K562 (cell line): ENCODE measurements at regions not wholly inside any gene's neighbourhood (a gene's known extent, or its start where the extent isn't known, plus 50 kb on each side); places are given as distances from the start of the nearest gene placed in this dataset.
A peak's percentile ranks its signal among the peaks of the same experiment; 100 is the strongest.

Experiments
- CBFB ChIP-seq: sonication (generic); formaldehyde crosslinking; IDR thresholded peaks from 2 replicates; pipeline ENCODE4 v1.4.0; 2020; ENCODE audit warnings: mild to moderate bottlenecking, missing genetic modification reagents
- DMBX1 ChIP-seq: fragments of 250-450 bp; sonication (Bioruptor Pico); IDR thresholded peaks from 2 replicates; pipeline ENCODE4 v1.8.0; 2022; ENCODE audit warnings: inconsistent platforms, mild to moderate bottlenecking, moderate library complexity, borderline replicate concordance
- MAX ChIP-seq: sonication (generic); formaldehyde crosslinking; IDR thresholded peaks from 2 replicates; pipeline ENCODE4 v1.9.0; 2022; ENCODE audit warnings: mild to moderate bottlenecking, missing genetic modification reagents
- NR2F6 ChIP-seq: fragments of 450-650 bp; formaldehyde crosslinking; IDR thresholded peaks from 2 replicates; pipeline ENCODE4 v1.4.0; 2020; ENCODE audit warnings: mild to moderate bottlenecking
- RAD21 ChIP-seq, 2 experiments: fragments of 250-450 bp in 1 of 2; fragments of 450-650 bp in 1 of 2; sonication (Bioruptor Pico) in 1 of 2; formaldehyde crosslinking in 1 of 2; IDR thresholded peaks in 1 of 2; conservative IDR thresholded peaks in 1 of 2; 2 replicates each; pipeline versions ENCODE4 v1.4.0 to v1.8.0; 2020 to 2022; ENCODE audit warnings: mild to moderate bottlenecking in 2 of 2, moderate library complexity in 1 of 2
- SMARCA4 ChIP-seq: fragments of 450-650 bp; IDR thresholded peaks from 2 replicates; pipeline ENCODE4 v1.6.1; 2016
- SREBF1 ChIP-seq: fragments of 150-350 bp; IDR thresholded peaks from 2 replicates; pipeline ENCODE4 v1.6.1; 2014; ENCODE audit warnings: antibody characterized with exemption, low read depth, low read length, borderline replicate concordance
- SRF ChIP-seq, 2 experiments: fragments of 250-450, 450-650 bp in 1 of 2; sonication (Bioruptor Pico) in 1 of 2; sonication (generic) in 1 of 2; formaldehyde crosslinking; IDR thresholded peaks; 2 replicates each; pipeline versions ENCODE4 v1.5.0 to v1.5.1; 2020 to 2022; ENCODE audit warnings: mild to moderate bottlenecking in 1 of 2, missing genetic modification reagents in 1 of 2
- ZNF436 ChIP-seq: fragments of 250-450, 450-650 bp; sonication (Bioruptor Pico); formaldehyde crosslinking; IDR thresholded peaks from 2 replicates; pipeline ENCODE4 v1.7.0; 2020; ENCODE audit warnings: mild to moderate bottlenecking
- ZNF592 ChIP-seq: fragments of 450-650 bp; IDR thresholded peaks from 2 replicates; pipeline ENCODE4 v1.6.1; 2017; ENCODE audit warnings: antibody characterized with exemption, mild to moderate bottlenecking
- TF ChIP-seq, protein P1 (sequence below): fragments of 450-650 bp; formaldehyde crosslinking; IDR thresholded peaks from 2 replicates; pipeline ENCODE4 v1.4.0; 2020; ENCODE audit warnings: mild to moderate bottlenecking, moderate library complexity
- TF ChIP-seq, protein P2 (sequence below), 3 experiments: IDR thresholded peaks in 2 of 3; conservative IDR thresholded peaks in 1 of 3; 2 replicates each; pipeline ENCODE4 v1.5.1; 2011 to 2012; ENCODE audit warnings: low read length in 3 of 3, mild to moderate bottlenecking in 3 of 3, control low read depth in 2 of 3, improper control_type of control experiment in 1 of 3, inconsistent platforms in 1 of 3, low read depth in 1 of 3, mixed read lengths in 1 of 3, moderate library complexity in 1 of 3; ENCODE audit not compliant: insufficient read depth in 2 of 3
- TF ChIP-seq, protein P3 (sequence below): fragments of 450-650 bp; IDR thresholded peaks from 2 replicates; pipeline ENCODE4 v1.6.1; 2016
- TF ChIP-seq, protein P4 (sequence below): fragments of 200-800 bp; sonication (Bioruptor generic); IDR thresholded peaks from 2 replicates; pipeline ENCODE4 v1.6.1; 2017; ENCODE audit warnings: missing genetic modification characterization, missing compliant biosample characterization

GRCh38 chr1:109838838-109839240, 71.8 kb upstream of the CSF1 start (continued):
- TF ChIP-seq, protein P1, sequence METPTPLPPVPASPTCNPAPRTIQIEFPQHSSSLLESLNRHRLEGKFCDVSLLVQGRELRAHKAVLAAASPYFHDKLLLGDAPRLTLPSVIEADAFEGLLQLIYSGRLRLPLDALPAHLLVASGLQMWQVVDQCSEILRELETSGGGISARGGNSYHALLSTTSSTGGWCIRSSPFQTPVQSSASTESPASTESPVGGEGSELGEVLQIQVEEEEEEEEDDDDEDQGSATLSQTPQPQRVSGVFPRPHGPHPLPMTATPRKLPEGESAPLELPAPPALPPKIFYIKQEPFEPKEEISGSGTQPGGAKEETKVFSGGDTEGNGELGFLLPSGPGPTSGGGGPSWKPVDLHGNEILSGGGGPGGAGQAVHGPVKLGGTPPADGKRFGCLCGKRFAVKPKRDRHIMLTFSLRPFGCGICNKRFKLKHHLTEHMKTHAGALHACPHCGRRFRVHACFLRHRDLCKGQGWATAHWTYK (CRISPR knock-in tag): 0 out of 2 replicates have a peak, but pooled peaks have one; percentile 40
- TF ChIP-seq ZNF592 (peak; percentile 69; the same call in 1 of the 2 replicates), CBFB (CRISPR knock-in tag) (no peak), SRF (CRISPR knock-in tag; IDR thresholded peaks at IDR 0.05) (0 out of 4 replicates have a peak, but pooled peaks of 1 of the 2 experiments have one; percentile 42), NR2F6 (0 out of 2 replicates have a peak, but pooled peaks have one; percentile 25), SMARCA4 (0 out of 2 replicates have a peak, but pooled peaks have one; percentile 11), DMBX1 (peak; percentile 50; the same call in 1 of the 2 replicates), ZNF436 (CRISPR knock-in tag) (no peak), SREBF1 (no peak), RAD21 (CRISPR knock-in tag; conservative IDR thresholded peaks at IDR 0.05 in 1 of 2, IDR thresholded peaks at IDR 0.05 in 1 of 2) (peak; percentile 15 to 48; a peak in 3 of 4 replicates), MAX (CRISPR knock-in tag) (no peak)
- TF ChIP-seq, protein P2, sequence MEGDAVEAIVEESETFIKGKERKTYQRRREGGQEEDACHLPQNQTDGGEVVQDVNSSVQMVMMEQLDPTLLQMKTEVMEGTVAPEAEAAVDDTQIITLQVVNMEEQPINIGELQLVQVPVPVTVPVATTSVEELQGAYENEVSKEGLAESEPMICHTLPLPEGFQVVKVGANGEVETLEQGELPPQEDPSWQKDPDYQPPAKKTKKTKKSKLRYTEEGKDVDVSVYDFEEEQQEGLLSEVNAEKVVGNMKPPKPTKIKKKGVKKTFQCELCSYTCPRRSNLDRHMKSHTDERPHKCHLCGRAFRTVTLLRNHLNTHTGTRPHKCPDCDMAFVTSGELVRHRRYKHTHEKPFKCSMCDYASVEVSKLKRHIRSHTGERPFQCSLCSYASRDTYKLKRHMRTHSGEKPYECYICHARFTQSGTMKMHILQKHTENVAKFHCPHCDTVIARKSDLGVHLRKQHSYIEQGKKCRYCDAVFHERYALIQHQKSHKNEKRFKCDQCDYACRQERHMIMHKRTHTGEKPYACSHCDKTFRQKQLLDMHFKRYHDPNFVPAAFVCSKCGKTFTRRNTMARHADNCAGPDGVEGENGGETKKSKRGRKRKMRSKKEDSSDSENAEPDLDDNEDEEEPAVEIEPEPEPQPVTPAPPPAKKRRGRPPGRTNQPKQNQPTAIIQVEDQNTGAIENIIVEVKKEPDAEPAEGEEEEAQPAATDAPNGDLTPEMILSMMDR (IDR thresholded peaks at IDR 0.05 in 2 of 3, conservative IDR thresholded peaks at IDR 0.05 in 1 of 3; ENCODE audit: insufficient read depth in 2 of 3, low read depth in 1 of 3, low read length in 3 of 3): 0 out of 6 replicates have a peak, but pooled peaks of 1 of the 3 experiments have one; percentile 18
- TF ChIP-seq, protein P3, sequence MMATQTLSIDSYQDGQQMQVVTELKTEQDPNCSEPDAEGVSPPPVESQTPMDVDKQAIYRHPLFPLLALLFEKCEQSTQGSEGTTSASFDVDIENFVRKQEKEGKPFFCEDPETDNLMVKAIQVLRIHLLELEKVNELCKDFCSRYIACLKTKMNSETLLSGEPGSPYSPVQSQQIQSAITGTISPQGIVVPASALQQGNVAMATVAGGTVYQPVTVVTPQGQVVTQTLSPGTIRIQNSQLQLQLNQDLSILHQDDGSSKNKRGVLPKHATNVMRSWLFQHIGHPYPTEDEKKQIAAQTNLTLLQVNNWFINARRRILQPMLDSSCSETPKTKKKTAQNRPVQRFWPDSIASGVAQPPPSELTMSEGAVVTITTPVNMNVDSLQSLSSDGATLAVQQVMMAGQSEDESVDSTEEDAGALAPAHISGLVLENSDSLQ: 0 out of 2 replicates have a peak, but pooled peaks have one; percentile 18
- TF ChIP-seq, protein P4, sequence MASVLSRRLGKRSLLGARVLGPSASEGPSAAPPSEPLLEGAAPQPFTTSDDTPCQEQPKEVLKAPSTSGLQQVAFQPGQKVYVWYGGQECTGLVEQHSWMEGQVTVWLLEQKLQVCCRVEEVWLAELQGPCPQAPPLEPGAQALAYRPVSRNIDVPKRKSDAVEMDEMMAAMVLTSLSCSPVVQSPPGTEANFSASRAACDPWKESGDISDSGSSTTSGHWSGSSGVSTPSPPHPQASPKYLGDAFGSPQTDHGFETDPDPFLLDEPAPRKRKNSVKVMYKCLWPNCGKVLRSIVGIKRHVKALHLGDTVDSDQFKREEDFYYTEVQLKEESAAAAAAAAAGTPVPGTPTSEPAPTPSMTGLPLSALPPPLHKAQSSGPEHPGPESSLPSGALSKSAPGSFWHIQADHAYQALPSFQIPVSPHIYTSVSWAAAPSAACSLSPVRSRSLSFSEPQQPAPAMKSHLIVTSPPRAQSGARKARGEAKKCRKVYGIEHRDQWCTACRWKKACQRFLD (CRISPR knock-in tag): no peak
